ENCODE measurements at regions not wholly inside any gene's neighbourhood (a gene's known extent, or its start where the extent isn't known, plus 50 kb on each side); places are given as distances from the start of the nearest gene placed in this dataset.

DNA sequence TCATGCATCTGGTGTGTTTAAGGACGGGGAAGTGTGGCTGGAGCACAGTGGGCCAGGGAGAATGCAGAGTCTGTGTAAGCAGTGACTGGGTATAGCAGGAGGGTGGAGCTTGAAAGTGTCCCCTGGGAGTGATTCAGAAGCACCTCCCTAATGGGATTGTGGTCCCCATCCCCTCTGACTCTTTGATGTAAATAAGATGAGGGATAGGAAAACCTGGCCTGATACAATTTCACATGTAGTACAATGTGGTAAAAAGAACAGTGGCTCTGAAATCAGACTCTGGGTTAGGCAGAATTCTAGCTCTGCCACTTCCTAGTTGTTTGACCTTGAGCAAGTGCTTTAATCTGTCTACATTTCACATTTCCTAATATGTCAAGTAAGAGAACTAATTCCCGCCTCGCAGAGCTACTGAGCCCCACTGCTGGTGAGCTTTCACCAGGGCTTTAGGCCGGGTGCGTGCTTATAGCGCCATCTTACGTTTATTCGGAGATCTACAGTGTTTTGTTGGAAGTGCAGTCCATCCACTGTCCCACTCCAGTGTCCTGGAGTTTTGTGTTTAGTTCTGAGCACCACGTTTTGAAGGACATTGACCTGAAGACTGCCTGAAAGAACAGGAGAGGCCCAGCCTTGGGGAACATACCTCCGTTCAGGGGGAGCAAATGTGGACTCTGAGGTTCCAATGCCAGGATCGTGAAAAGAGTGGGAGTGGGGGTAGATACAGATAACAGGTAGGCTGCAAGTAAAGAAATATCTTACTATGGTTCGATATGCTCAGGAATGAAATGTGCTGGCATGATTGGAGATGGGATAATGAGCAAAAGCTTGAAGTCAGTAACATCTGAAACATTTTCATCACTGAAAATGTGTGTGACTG lies 51.2 kb upstream of the TESK1 start:
- peak; percentile 96 for TF ChIP-seq CTCF (conservative IDR thresholded peaks at IDR 0.05; ENCODE audit: low read depth, low read length)
- H3K4me3 ChIP-seq (ENCODE audit: low read depth, low read length): no peak overlapping the region
- DNase-seq (ENCODE audit: low read depth): peak; percentile 89

- no peak for TF ChIP-seq CTCF (conservative IDR thresholded peaks at IDR 0.05; ENCODE audit: low read depth, low read length)
- H3K4me3 ChIP-seq (ENCODE audit: low read depth, low read length): no peak overlapping the region
- DNase-seq (ENCODE audit: low read depth): no peak
Observed at GRCh38 chr9:35555246-35555701, 49.8 kb upstream of the TESK1 start.
